PC-3 (cell line): ENCODE measurements at regions not wholly inside any gene's neighbourhood (a gene's known extent, or its start where the extent isn't known, plus 50 kb on each side); places are given as distances from the start of the nearest gene placed in this dataset.

Experiments
- ATAC-seq: fragments of 200-7000 bp; cut with Tn5 transposase; 2 replicates; pipeline ENCODE4 v1.9.1; 2020; ENCODE audit warnings: mild to moderate bottlenecking, moderate library complexity
- BruUV-seq: library from RNA; stranded (reverse); fragments of 400-500 nt; replicated peaks from 2 replicates; lab custom pipeline; 2021; lab: Mats Ljungman, UMichigan
- CTCF ChIA-PET: fragments of 300-600 bp; sonication (Branson Sonifier 250); formaldehyde crosslinking; loops from one replicate; lab custom pipeline; 2022; ENCODE audit warnings: antibody characterized with exemption; lab: Charles Lee
- POLR2A ChIA-PET: fragments of 300-600 bp; sonication (Branson Sonifier 250); formaldehyde crosslinking; loops from one replicate; lab custom pipeline; 2022; ENCODE audit warnings: antibody characterized with exemption; ENCODE audit not compliant: unreplicated experiment; lab: Charles Lee
- DNase-seq: peaks from one replicate; pipeline ENCODE4 v3.0.0-alpha.2; 2015
- H2AFZ ChIP-seq: fragments of 300-600 bp; sonication (generic); 2 replicates; pipeline ENCODE4 v1.6.0; 2016; ENCODE audit warnings: antibody characterized with exemption, low read length
- H3F3A ChIP-seq: fragments of 300-600 bp; sonication (generic); one replicate; pipeline ENCODE4 v1.6.0; 2017; ENCODE audit warnings: antibody characterized with exemption, low read length, control low read depth, mild to moderate bottlenecking; ENCODE audit not compliant: unreplicated experiment
- H3K27ac ChIP-seq: fragments of 300-600 bp; sonication (generic); 2 replicates; pipeline ENCODE4 v1.5.1; 2016; ENCODE audit warnings: mild to moderate bottlenecking, low read length
- H3K27me3 ChIP-seq: fragments of 300-600 bp; sonication (generic); 2 replicates; pipeline ENCODE4 v1.6.1; 2016; ENCODE audit warnings: low read length, mixed read lengths
- H3K36me3 ChIP-seq: fragments of 300-600 bp; sonication (generic); 2 replicates; pipeline ENCODE4 v1.6.1; 2016; ENCODE audit warnings: low read depth, mixed run types, low read length, mixed read lengths
- H3K4me1 ChIP-seq: fragments of 300-600 bp; sonication (generic); 2 replicates; pipeline ENCODE4 v1.5.1; 2016; ENCODE audit warnings: low read length; ENCODE audit not compliant: insufficient read depth
- H3K4me2 ChIP-seq: fragments of 300-600 bp; sonication (generic); 2 replicates; pipeline ENCODE4 v1.6.0; 2016; ENCODE audit warnings: low read length
- H3K4me3 ChIP-seq: fragments of 300-600 bp; sonication (generic); 2 replicates; pipeline ENCODE4 v1.5.1; 2016; ENCODE audit warnings: mild to moderate bottlenecking, low read length, mixed read lengths
- H3K79me2 ChIP-seq: fragments of 300-600 bp; sonication (generic); 2 replicates; pipeline ENCODE4 v1.6.1; 2017; ENCODE audit warnings: low read length, mixed read lengths
- H3K9ac ChIP-seq: fragments of 300-600 bp; sonication (generic); 2 replicates; pipeline ENCODE4 v1.6.0; 2016; ENCODE audit warnings: mild to moderate bottlenecking, low read length
- H3K9me2 ChIP-seq: fragments of 300-600 bp; sonication (generic); replicated peaks from 2 replicates; pipeline ENCODE4 v1.6.1; 2016; ENCODE audit warnings: mixed run types, low read length, mixed read lengths
- H3K9me3 ChIP-seq: fragments of 300-600 bp; sonication (generic); 2 replicates; pipeline ENCODE4 v1.6.1; 2016; ENCODE audit warnings: low read length, mixed read lengths
- H4K20me1 ChIP-seq: fragments of 300-600 bp; sonication (generic); 2 replicates; pipeline ENCODE4 v1.6.1; 2016; ENCODE audit warnings: low read length, mixed read lengths
- CTCF ChIP-seq: fragments of 300-600 bp; sonication (generic); conservative IDR thresholded peaks from 2 replicates; pipeline ENCODE4 v1.5.1; 2017; ENCODE audit warnings: antibody characterized with exemption, low read depth, mild to moderate bottlenecking, low read length
- EZH2 ChIP-seq: fragments of 300-600 bp; sonication (generic); IDR thresholded peaks from one replicate; pipeline ENCODE4 v1.6.1; 2017; ENCODE audit warnings: antibody characterized with exemption, mild to moderate bottlenecking, low read length; ENCODE audit not compliant: unreplicated experiment
- EZH2phosphoT487 ChIP-seq: fragments of 300-600 bp; sonication (generic); IDR thresholded peaks from 2 replicates; pipeline ENCODE4 v1.6.1; 2018; ENCODE audit warnings: mild to moderate bottlenecking, antibody characterized with exemption, low read length, borderline replicate concordance
- intact Hi-C: fragments of 100-400 bp; cut with micrococcal nuclease; formaldehyde crosslinking; loops from 2 replicates; pipeline ENCODE4 v1.9.0; 2023

GRCh38 chrX:74117962-74118902 is 185.7 kb upstream of the ZCCHC13 start:
- ATAC-seq: peak; percentile 42
- H3K27ac ChIP-seq: peak overlapping the region; percentile 70
- H3K9ac ChIP-seq: no peak overlapping the region
- no peaks in the 10 kb centered on the region for H3K9me3 ChIP-seq
- POLR2A ChIA-PET: interaction anchor here (0.7 kb wide), 1 partner anchor 50 kb away, joined by 4 read pairs; no protein-coding TSS in a partner anchor
- peaks cover 21% of the 10 kb centered on the region for H3K4me1 ChIP-seq
- H3K9me2 ChIP-seq: no peaks in the 10 kb centered on the region
- H3K79me2 ChIP-seq: no peaks in the 10 kb centered on the region
- TF ChIP-seq EZH2 (no peak), CTCF (no peak), EZH2phosphoT487 (no peak)
- CTCF ChIA-PET: no interaction called here
- no TSS peak for BruUV-seq
- H3K4me3 ChIP-seq: no peak overlapping the region
- no peak overlapping the region; the same call in 1 of the 2 replicates for H3K4me2 ChIP-seq
- peak; percentile 58 for DNase-seq
- H4K20me1 ChIP-seq: no peaks in the 10 kb centered on the region
- H3F3A ChIP-seq: no peaks in the 10 kb centered on the region
- no peaks in the 10 kb centered on the region for H3K27me3 ChIP-seq
- intact Hi-C loops: no loop called here
- no peaks in the 10 kb centered on the region for H3K36me3 ChIP-seq
- no peak overlapping the region for H2AFZ ChIP-seq

- no peaks in the 10 kb centered on the region for H3K36me3 ChIP-seq
- H3K9me3 ChIP-seq: no peaks in the 10 kb centered on the region
- no peak overlapping the region for H2AFZ ChIP-seq
- H3K4me2 ChIP-seq: no peak overlapping the region
- H3K27me3 ChIP-seq: no peaks in the 10 kb centered on the region
- H3F3A ChIP-seq: no peaks in the 10 kb centered on the region
- intact Hi-C loops: no loop called here
- no peaks in the 10 kb centered on the region for H4K20me1 ChIP-seq
- CTCF ChIA-PET: no interaction called here
- no peak for ATAC-seq
- no peak overlapping the region for H3K9ac ChIP-seq
- H3K79me2 ChIP-seq: no peaks in the 10 kb centered on the region
- POLR2A ChIA-PET: interaction anchor here (0.5 kb wide), 1 partner anchor 117 kb away, joined by 7 read pairs; no protein-coding TSS in a partner anchor
- TF ChIP-seq CTCF: no peak
- no peak for TF ChIP-seq EZH2phosphoT487
- no peak for TF ChIP-seq EZH2
- no peak overlapping the region for H3K27ac ChIP-seq
- DNase-seq: no peak
- no peaks in the 10 kb centered on the region for H3K9me2 ChIP-seq
- no peaks in the 10 kb centered on the region for H3K4me1 ChIP-seq
- H3K4me3 ChIP-seq: no peak overlapping the region
- BruUV-seq: no TSS peak
Measured at GRCh38 chrX:74111245-74111644, 192.7 kb upstream of the ZCCHC13 start.

- intact Hi-C loops: no loop called here
- Histone ChIP-seq H3K4me1 (no peaks in the 10 kb centered on the region), H4K20me1 (no peaks in the 10 kb centered on the region), H3K27me3 (no peaks in the 10 kb centered on the region), H3K4me2 (no peak overlapping the region), H3K4me3 (no peak overlapping the region), H3F3A (no peaks in the 10 kb centered on the region), H3K36me3 (no peaks in the 10 kb centered on the region), H3K9ac (no peak overlapping the region), H3K27ac (no peak overlapping the region), H2AFZ (no peak overlapping the region), H3K9me3 (no peaks in the 10 kb centered on the region), H3K79me2 (no peaks in the 10 kb centered on the region), H3K9me2 (no peaks in the 10 kb centered on the region)
- no peak for DNase-seq
- CTCF ChIA-PET: no interaction called here
- ATAC-seq: no peak
- BruUV-seq: no TSS peak
- TF ChIP-seq EZH2: no peak
- no peak for TF ChIP-seq CTCF
- TF ChIP-seq EZH2phosphoT487: no peak
- POLR2A ChIA-PET: no interaction called here
Measured at GRCh38 chrX:74107666-74108065, 196.3 kb upstream of the ZCCHC13 start.
